ENCODE measurements at regions not wholly inside any gene's neighbourhood (a gene's known extent, or its start where the extent isn't known, plus 50 kb on each side); places are given as distances from the start of the nearest gene placed in this dataset.

DNA sequence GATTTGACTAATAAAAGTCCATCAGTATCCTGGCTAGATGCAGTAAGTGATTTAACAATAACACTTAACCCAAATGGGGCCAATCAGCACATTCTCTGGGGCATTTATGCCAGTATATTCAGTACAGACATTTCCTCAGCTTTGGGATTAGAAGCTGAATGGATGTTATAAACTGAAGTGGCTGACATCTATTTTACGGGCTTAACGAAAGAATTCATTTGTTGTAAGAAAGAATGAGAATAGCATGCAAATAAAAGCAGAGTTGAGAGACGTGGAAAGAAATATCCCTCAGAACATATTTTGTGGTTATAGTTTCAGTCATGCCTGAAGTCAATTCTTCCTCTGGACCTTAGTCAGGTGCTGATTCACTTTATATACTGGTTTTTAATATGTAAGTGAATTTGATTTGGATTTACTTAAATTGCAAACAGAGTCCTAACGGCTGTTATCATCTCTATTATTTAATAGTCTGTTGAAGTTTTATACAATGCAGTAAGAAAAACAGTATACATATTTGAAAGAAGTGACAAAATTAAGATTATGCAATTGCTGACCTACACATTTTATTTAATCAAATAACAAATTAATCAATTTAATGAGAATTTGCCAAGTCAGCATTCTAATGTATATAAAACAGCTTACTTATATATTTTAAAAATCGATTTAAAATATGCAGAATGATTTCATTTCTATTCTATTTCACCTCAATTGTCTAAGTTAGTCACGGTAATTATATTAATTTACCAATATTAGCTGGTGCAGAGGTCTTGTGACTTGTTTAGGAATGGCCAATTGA lies 513.9 kb upstream of the CADM2 start (continued):
- TF ChIP-seq ZNF707 (CRISPR knock-in tag; conservative IDR thresholded peaks at IDR 0.05) = no peak
- TF ChIP-seq, protein P1, sequence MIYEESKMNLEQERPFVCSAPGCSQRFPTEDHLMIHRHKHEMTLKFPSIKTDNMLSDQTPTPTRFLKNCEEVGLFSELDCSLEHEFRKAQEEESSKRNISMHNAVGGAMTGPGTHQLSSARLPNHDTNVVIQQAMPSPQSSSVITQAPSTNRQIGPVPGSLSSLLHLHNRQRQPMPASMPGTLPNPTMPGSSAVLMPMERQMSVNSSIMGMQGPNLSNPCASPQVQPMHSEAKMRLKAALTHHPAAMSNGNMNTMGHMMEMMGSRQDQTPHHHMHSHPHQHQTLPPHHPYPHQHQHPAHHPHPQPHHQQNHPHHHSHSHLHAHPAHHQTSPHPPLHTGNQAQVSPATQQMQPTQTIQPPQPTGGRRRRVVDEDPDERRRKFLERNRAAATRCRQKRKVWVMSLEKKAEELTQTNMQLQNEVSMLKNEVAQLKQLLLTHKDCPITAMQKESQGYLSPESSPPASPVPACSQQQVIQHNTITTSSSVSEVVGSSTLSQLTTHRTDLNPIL (CRISPR knock-in tag; IDR thresholded peaks at IDR 0.05) = no peak
- no peak for TF ChIP-seq CEBPB (tag; IDR thresholded peaks at IDR 0.05)
- TF ChIP-seq SETDB1 (IDR thresholded peaks at IDR 0.05; ENCODE audit: low read length) = no peak
- TF ChIP-seq, protein P2, sequence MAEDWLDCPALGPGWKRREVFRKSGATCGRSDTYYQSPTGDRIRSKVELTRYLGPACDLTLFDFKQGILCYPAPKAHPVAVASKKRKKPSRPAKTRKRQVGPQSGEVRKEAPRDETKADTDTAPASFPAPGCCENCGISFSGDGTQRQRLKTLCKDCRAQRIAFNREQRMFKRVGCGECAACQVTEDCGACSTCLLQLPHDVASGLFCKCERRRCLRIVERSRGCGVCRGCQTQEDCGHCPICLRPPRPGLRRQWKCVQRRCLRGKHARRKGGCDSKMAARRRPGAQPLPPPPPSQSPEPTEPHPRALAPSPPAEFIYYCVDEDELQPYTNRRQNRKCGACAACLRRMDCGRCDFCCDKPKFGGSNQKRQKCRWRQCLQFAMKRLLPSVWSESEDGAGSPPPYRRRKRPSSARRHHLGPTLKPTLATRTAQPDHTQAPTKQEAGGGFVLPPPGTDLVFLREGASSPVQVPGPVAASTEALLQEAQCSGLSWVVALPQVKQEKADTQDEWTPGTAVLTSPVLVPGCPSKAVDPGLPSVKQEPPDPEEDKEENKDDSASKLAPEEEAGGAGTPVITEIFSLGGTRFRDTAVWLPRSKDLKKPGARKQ (CRISPR knock-in tag; IDR thresholded peaks at IDR 0.05) = no peak
- TF ChIP-seq C11orf30 (IDR thresholded peaks at IDR 0.05; ENCODE audit: low read depth) = peak; percentile 68

- Histone ChIP-seq H3K27me3 (ENCODE audit: control insufficient read depth in 2 of 2, insufficient read depth in 2 of 2, low read length in 2 of 2) (no peaks in the 10 kb centered on the region), H3K79me2 (ENCODE audit: control insufficient read depth, insufficient read depth, low read length) (no peaks in the 10 kb centered on the region), H3K27ac (ENCODE audit: extremely low read depth, low read depth, low read length) (no peak overlapping the region), H3K4me1 (replicated peaks in 1 of 2; ENCODE audit: control insufficient read depth in 2 of 2, insufficient read depth in 2 of 2, low read length in 2 of 2) (no peaks in the 10 kb centered on the region), H3K9ac (ENCODE audit: insufficient read depth in 1 of 2, low read depth in 2 of 2, low read length in 2 of 2) (no peak overlapping the region), H3K4me3 (no peak overlapping the region), H3K9me3 (replicated peaks; ENCODE audit: control insufficient read depth, insufficient read depth, low read depth, low read length) (no peaks in the 10 kb centered on the region), H3K36me3 (ENCODE audit: control insufficient read depth, insufficient read depth, low read length) (no peaks in the 10 kb centered on the region), H3K4me2 (ENCODE audit: insufficient read depth, low read length) (no peak overlapping the region), H4K20me1 (replicated peaks; ENCODE audit: control insufficient read depth, insufficient read depth, low read length) (no peaks in the 10 kb centered on the region), H2AFZ (ENCODE audit: low read depth, low read length) (no peak overlapping the region), H3K9me1 (ENCODE audit: control insufficient read depth, insufficient read depth, low read length) (no peaks in the 10 kb centered on the region)
- intact Hi-C loops (cut with micrococcal nuclease) = no loop called here
- POLR2A ChIA-PET = no interaction called here
- no peak for ATAC-seq
- WGBS (ENCODE audit: insufficient coverage, low coverage, missing lambda C conversion rate) = 0% methylated on average over 5 of the region's 8 CpGs
- no TSS peak for BruUV-seq (replicated peaks)
- no peak for FAIRE-seq
- CTCF ChIA-PET (ENCODE audit: low intra/inter-chr PET ratio) = no interaction called here
- in situ Hi-C loops (cut with MboI) = no loop called here
- no peak for DNase-seq (ENCODE audit: extremely low read depth in 1 of 4, low spot score in 3 of 4)
- no peak for TF ChIP-seq TAF1 (IDR thresholded peaks at IDR 0.05; ENCODE audit: control insufficient read depth, extremely low read depth, insufficient read depth, low read length, severe bottlenecking)
- no peak for TF ChIP-seq ZNF23 (CRISPR knock-in tag; IDR thresholded peaks at IDR 0.05)
- TF ChIP-seq DPF2 (IDR thresholded peaks at IDR 0.05) = no peak
- TF ChIP-seq NFIC (IDR thresholded peaks at IDR 0.05) = no peak
- no peak for TF ChIP-seq TAL1 (IDR thresholded peaks at IDR 0.05)
- TF ChIP-seq, protein P3, sequence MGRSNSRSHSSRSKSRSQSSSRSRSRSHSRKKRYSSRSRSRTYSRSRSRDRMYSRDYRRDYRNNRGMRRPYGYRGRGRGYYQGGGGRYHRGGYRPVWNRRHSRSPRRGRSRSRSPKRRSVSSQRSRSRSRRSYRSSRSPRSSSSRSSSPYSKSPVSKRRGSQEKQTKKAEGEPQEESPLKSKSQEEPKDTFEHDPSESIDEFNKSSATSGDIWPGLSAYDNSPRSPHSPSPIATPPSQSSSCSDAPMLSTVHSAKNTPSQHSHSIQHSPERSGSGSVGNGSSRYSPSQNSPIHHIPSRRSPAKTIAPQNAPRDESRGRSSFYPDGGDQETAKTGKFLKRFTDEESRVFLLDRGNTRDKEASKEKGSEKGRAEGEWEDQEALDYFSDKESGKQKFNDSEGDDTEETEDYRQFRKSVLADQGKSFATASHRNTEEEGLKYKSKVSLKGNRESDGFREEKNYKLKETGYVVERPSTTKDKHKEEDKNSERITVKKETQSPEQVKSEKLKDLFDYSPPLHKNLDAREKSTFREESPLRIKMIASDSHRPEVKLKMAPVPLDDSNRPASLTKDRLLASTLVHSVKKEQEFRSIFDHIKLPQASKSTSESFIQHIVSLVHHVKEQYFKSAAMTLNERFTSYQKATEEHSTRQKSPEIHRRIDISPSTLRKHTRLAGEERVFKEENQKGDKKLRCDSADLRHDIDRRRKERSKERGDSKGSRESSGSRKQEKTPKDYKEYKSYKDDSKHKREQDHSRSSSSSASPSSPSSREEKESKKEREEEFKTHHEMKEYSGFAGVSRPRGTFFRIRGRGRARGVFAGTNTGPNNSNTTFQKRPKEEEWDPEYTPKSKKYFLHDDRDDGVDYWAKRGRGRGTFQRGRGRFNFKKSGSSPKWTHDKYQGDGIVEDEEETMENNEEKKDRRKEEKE (IDR thresholded peaks at IDR 0.05; ENCODE audit: borderline replicate concordance in 1 of 2, control insufficient read depth in 1 of 2, low read depth in 2 of 2, low read length in 1 of 2) = no peak
- no peak for TF ChIP-seq CCAR2 (IDR thresholded peaks at IDR 0.05; ENCODE audit: low read depth, low read length)
- no peak for TF ChIP-seq ELF2 (CRISPR knock-in tag; IDR thresholded peaks at IDR 0.05)
- TF ChIP-seq ARNT (IDR thresholded peaks at IDR 0.05) = no peak
- no peak for TF ChIP-seq SPI1 (IDR thresholded peaks at IDR 0.05; ENCODE audit: borderline replicate concordance, low read depth, low read length)
- no peak for TF ChIP-seq TCF3 (CRISPR knock-in tag; IDR thresholded peaks at IDR 0.05)
These were observed 471.5 kb upstream of the CADM2 start for GRCh38 chr3:84487296-84487695.
